ENCODE measurements at regions not wholly inside any gene's neighbourhood (a gene's known extent, or its start where the extent isn't known, plus 50 kb on each side); places are given as distances from the start of the nearest gene placed in this dataset.

GRCh38 chr15:69562116-69562515 lies 109.5 kb downstream of the RPLP1 start:
- no peak for TF ChIP-seq POLR2AphosphoS5 (IDR thresholded peaks at IDR 0.05)
- no peak for TF ChIP-seq CTCF (IDR thresholded peaks at IDR 0.05)
